ENCODE measurements at regions not wholly inside any gene's neighbourhood (a gene's known extent, or its start where the extent isn't known, plus 50 kb on each side); places are given as distances from the start of the nearest gene placed in this dataset.

DNA sequence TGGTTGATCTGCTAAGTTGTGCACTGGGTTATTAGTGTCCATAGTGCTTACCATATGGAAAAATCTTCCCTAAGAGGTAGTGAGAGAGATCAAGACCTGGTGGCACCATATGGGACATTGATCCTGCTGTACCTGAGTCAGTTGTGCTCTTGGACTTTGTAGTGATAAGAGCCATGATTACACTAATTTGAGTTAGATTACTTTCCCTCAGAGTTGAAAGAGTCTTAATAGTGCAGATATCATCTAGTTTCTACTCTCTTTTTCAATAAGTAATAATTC, 114.2 kb downstream of the KCNE4 start:
- TF ChIP-seq RAD21 (IDR thresholded peaks at IDR 0.05) (no peak), HNF4G (IDR thresholded peaks at IDR 0.05) (no peak)

Measured in liver (tissue), 2 donors.